ENCODE measurements at regions not wholly inside any gene's neighbourhood (a gene's known extent, or its start where the extent isn't known, plus 50 kb on each side); places are given as distances from the start of the nearest gene placed in this dataset.

GRCh38 chr4:177119691-177120090 lies 190.0 kb upstream of the NEIL3 start:
- no peaks in the 10 kb centered on the region for H3K4me1 ChIP-seq (ENCODE audit: insufficient read depth, low read length, poor library complexity, severe bottlenecking)
- H3K27ac ChIP-seq (ENCODE audit: low read depth, low read length, poor library complexity, severe bottlenecking): no peak overlapping the region
- H3K9me2 ChIP-seq (ENCODE audit: insufficient read depth, low read length): no peaks in the 10 kb centered on the region
- intact Hi-C loops (cut with micrococcal nuclease; ENCODE audit: unreplicated experiment): no loop called here
- H3K79me2 ChIP-seq (ENCODE audit: insufficient read depth, low read depth, low read length): no peaks in the 10 kb centered on the region
- no peaks in the 10 kb centered on the region for H4K20me1 ChIP-seq (ENCODE audit: insufficient read depth, low read length)
- TF ChIP-seq EZH2phosphoT487 (IDR thresholded peaks at IDR 0.05; ENCODE audit: borderline replicate concordance, low read depth, low read length) (no peak), CTCF (conservative IDR thresholded peaks at IDR 0.05; ENCODE audit: low read length) (no peak)
- BruUV-seq (replicated peaks): no TSS peak
- H3K4me2 ChIP-seq (ENCODE audit: low read length): no peak overlapping the region
- no peaks in the 10 kb centered on the region for H3K9me3 ChIP-seq (ENCODE audit: low read length)
- POLR2A ChIA-PET: no interaction called here
- DNase-seq (ENCODE audit: low spot score): no peak
- H3K4me3 ChIP-seq (ENCODE audit: low read depth, low read length, poor library complexity, severe bottlenecking): no peak overlapping the region
- CTCF ChIA-PET (ENCODE audit: unreplicated experiment): no interaction called here
- no peak overlapping the region for H2AFZ ChIP-seq (ENCODE audit: low read length)
- H3K36me3 ChIP-seq (ENCODE audit: insufficient read depth, low read length): no peaks in the 10 kb centered on the region

- no peak overlapping the region for H3K4me2 ChIP-seq (ENCODE audit: low read length)
- ChIA-PET POLR2A (interaction anchor here (0.5 kb wide), 1 partner anchor 191 kb away, joined by 3 read pairs; no protein-coding TSS in a partner anchor), CTCF (ENCODE audit: unreplicated experiment) (no interaction called here)
- no peak overlapping the region for H3K4me3 ChIP-seq (ENCODE audit: low read depth, low read length, poor library complexity, severe bottlenecking)
- intact Hi-C loops (cut with micrococcal nuclease; ENCODE audit: unreplicated experiment): no loop called here
- H3K9me3 ChIP-seq (ENCODE audit: low read length): no peaks in the 10 kb centered on the region
- TF ChIP-seq EZH2phosphoT487 (IDR thresholded peaks at IDR 0.05; ENCODE audit: borderline replicate concordance, low read depth, low read length) (no peak), CTCF (conservative IDR thresholded peaks at IDR 0.05; ENCODE audit: low read length) (no peak)
- no peak overlapping the region for H3K27ac ChIP-seq (ENCODE audit: low read depth, low read length, poor library complexity, severe bottlenecking)
- no peaks in the 10 kb centered on the region for H4K20me1 ChIP-seq (ENCODE audit: insufficient read depth, low read length)
- no peaks in the 10 kb centered on the region for H3K4me1 ChIP-seq (ENCODE audit: insufficient read depth, low read length, poor library complexity, severe bottlenecking)
- no peak for DNase-seq (ENCODE audit: low spot score)
- no peaks in the 10 kb centered on the region for H3K79me2 ChIP-seq (ENCODE audit: insufficient read depth, low read depth, low read length)
- H3K9me2 ChIP-seq (ENCODE audit: insufficient read depth, low read length): no peaks in the 10 kb centered on the region
- BruUV-seq (replicated peaks): no TSS peak
- no peaks in the 10 kb centered on the region for H3K36me3 ChIP-seq (ENCODE audit: insufficient read depth, low read length)
- H2AFZ ChIP-seq (ENCODE audit: low read length): no peak overlapping the region
These were observed 185.9 kb upstream of the NEIL3 start for GRCh38 chr4:177123811-177124210.

GRCh38 chr4:177124349-177125064 lies 185.2 kb upstream of the NEIL3 start:
- no peaks in the 10 kb centered on the region for H3K4me1 ChIP-seq (ENCODE audit: insufficient read depth, low read length, poor library complexity, severe bottlenecking)
- no peaks in the 10 kb centered on the region for H3K9me3 ChIP-seq (ENCODE audit: low read length)
- no peaks in the 10 kb centered on the region for H4K20me1 ChIP-seq (ENCODE audit: insufficient read depth, low read length)
- H3K79me2 ChIP-seq (ENCODE audit: insufficient read depth, low read depth, low read length): no peaks in the 10 kb centered on the region
- H3K4me3 ChIP-seq (ENCODE audit: low read depth, low read length, poor library complexity, severe bottlenecking): no peak overlapping the region
- no peaks in the 10 kb centered on the region for H3K36me3 ChIP-seq (ENCODE audit: insufficient read depth, low read length)
- H3K27ac ChIP-seq (ENCODE audit: low read depth, low read length, poor library complexity, severe bottlenecking): no peak overlapping the region
- DNase-seq (ENCODE audit: low spot score): no peak
- intact Hi-C loops (cut with micrococcal nuclease; ENCODE audit: unreplicated experiment): no loop called here
- H3K4me2 ChIP-seq (ENCODE audit: low read length): no peak overlapping the region
- no peak for TF ChIP-seq CTCF (conservative IDR thresholded peaks at IDR 0.05; ENCODE audit: low read length)
- TF ChIP-seq EZH2phosphoT487 (IDR thresholded peaks at IDR 0.05; ENCODE audit: borderline replicate concordance, low read depth, low read length): no peak
- POLR2A ChIA-PET: no interaction called here
- H2AFZ ChIP-seq (ENCODE audit: low read length): no peak overlapping the region
- CTCF ChIA-PET (ENCODE audit: unreplicated experiment): no interaction called here
- H3K9me2 ChIP-seq (ENCODE audit: insufficient read depth, low read length): no peaks in the 10 kb centered on the region
- no TSS peak for BruUV-seq (replicated peaks)
